K562 (cell line): ENCODE measurements at regions not wholly inside any gene's neighbourhood (a gene's known extent, or its start where the extent isn't known, plus 50 kb on each side); places are given as distances from the start of the nearest gene placed in this dataset.

Experiments used
- ATAC-seq: fragments of 200-7000 bp; cut with Tn5 transposase; 3 replicates; pipeline ENCODE4 v1.9.1; 2020; ENCODE audit warnings: moderate library complexity
- BruUV-seq: library from RNA; stranded (reverse); fragments of 400-500 nt; replicated peaks from 2 replicates; lab custom pipeline; 2021; lab: Mats Ljungman, UMichigan
- CTCF ChIA-PET: fragments of 300-600 bp; formaldehyde crosslinking; extraction: SDS; loops from one replicate; lab custom pipeline; 2021; ENCODE audit warnings: low intra/inter-chr PET ratio; lab: Yijun Ruan, JAX
- POLR2A ChIA-PET: fragments of 300-600, 350-650 bp; sonication (Branson Sonifier 250); formaldehyde crosslinking; extraction: SDS; loops from one replicate; lab custom pipeline; 2021; ENCODE audit warnings: antibody characterized with exemption, inconsistent platforms; lab: Yijun Ruan, JAX
- DNase-seq, 4 experiments: peaks; one replicate each; pipeline versions ENCODE4 v3.0.0 to v3.0.0-alpha.2; 2011 to 2018; ENCODE audit warnings: low spot score in 3 of 4, mixed read lengths in 3 of 4; ENCODE audit errors: extremely low read depth in 1 of 4
- FAIRE-seq: peaks from 2 replicates; lab custom pipeline; 2011; peaks lifted over from hg19 to GRCh38; lab: Jason Lieb, UNC
- H2AFZ ChIP-seq: 2 replicates; pipeline ENCODE4 v1.6.0; 2011; ENCODE audit warnings: low read depth, low read length, control low read depth, inconsistent platforms
- H3K27ac ChIP-seq: fragments of 200-600 bp; 3 replicates; pipeline ENCODE4 v1.8.0; 2011; ENCODE audit warnings: low read depth, mild to moderate bottlenecking, control low read depth, inconsistent platforms, low read length, moderate library complexity, mixed read lengths; ENCODE audit errors: extremely low read depth
- H3K27me3 ChIP-seq, 2 experiments: fragments of 300-600 bp in 1 of 2; 2 replicates in 1 of 2; 3 replicates in 1 of 2; pipeline versions ENCODE4 v1.6.0 to v1.8.0; 2011; ENCODE audit warnings: inconsistent platforms in 2 of 2, low read length in 2 of 2, mild to moderate bottlenecking in 1 of 2, mixed read lengths in 1 of 2, moderate library complexity in 1 of 2; ENCODE audit not compliant: control insufficient read depth in 2 of 2, insufficient read depth in 2 of 2
- H3K36me3 ChIP-seq: fragments of 300-600 bp; 3 replicates; pipeline ENCODE4 v1.8.0; 2011; ENCODE audit warnings: mild to moderate bottlenecking, low read length, inconsistent platforms; ENCODE audit not compliant: control insufficient read depth, insufficient read depth
- H3K4me1 ChIP-seq, 2 experiments: fragments of 200-600 bp in 1 of 2; replicated peaks in 1 of 2; 2 replicates in 1 of 2; 3 replicates in 1 of 2; pipeline versions ENCODE4 v1.5.1 to v1.8.0; 2011; ENCODE audit warnings: inconsistent platforms in 2 of 2, low read length in 2 of 2, mild to moderate bottlenecking in 1 of 2, mixed read lengths in 1 of 2, moderate library complexity in 1 of 2; ENCODE audit not compliant: control insufficient read depth in 2 of 2, insufficient read depth in 2 of 2
- H3K4me2 ChIP-seq: 2 replicates; pipeline ENCODE4 v1.6.1; 2011; ENCODE audit warnings: low read length, control low read depth, inconsistent platforms, mixed read lengths; ENCODE audit not compliant: insufficient read depth
- H3K4me3 ChIP-seq: fragments of 200-600 bp; sonication (generic), shearing (Covaris generic); 2 replicates; pipeline ENCODE4 v1.5.1; 2016; ENCODE audit warnings: control low read depth, inconsistent platforms
- H3K79me2 ChIP-seq: fragments of 200-600 bp; 3 replicates; pipeline ENCODE4 v1.8.0; 2011; ENCODE audit warnings: low read length, inconsistent platforms; ENCODE audit not compliant: control insufficient read depth, insufficient read depth
- H3K9ac ChIP-seq, 2 experiments: 2 replicates each; pipeline versions ENCODE4 v1.6.0 to v1.6.1; 2011; ENCODE audit warnings: low read depth in 2 of 2, low read length in 2 of 2, control low read depth in 1 of 2, inconsistent platforms in 1 of 2, mild to moderate bottlenecking in 1 of 2, mixed read lengths in 1 of 2; ENCODE audit not compliant: insufficient read depth in 1 of 2
- H3K9me1 ChIP-seq: one replicate; pipeline ENCODE4 v1.6.0; 2011; ENCODE audit warnings: inconsistent platforms, mild to moderate bottlenecking, low read length, moderate library complexity; ENCODE audit not compliant: control insufficient read depth, insufficient read depth
- H3K9me3 ChIP-seq: replicated peaks from 2 replicates; pipeline ENCODE4 v1.5.1; 2011; ENCODE audit warnings: low read depth, low read length, inconsistent platforms; ENCODE audit not compliant: control insufficient read depth, insufficient read depth
- H4K20me1 ChIP-seq: replicated peaks from 2 replicates; pipeline ENCODE4 v1.6.1; 2011; ENCODE audit warnings: low read length, inconsistent platforms, mixed read lengths; ENCODE audit not compliant: control insufficient read depth, insufficient read depth
- CBFA2T3 ChIP-seq: fragments of 450-650 bp; IDR thresholded peaks from 2 replicates; pipeline ENCODE4 v1.6.1; 2017
- CBX1 ChIP-seq: sonication (generic); IDR thresholded peaks from 2 replicates; pipeline ENCODE4 v1.6.1; 2016; ENCODE audit warnings: antibody characterized with exemption, low read depth, mild to moderate bottlenecking
- KAT8 ChIP-seq: fragments of 450-650 bp; IDR thresholded peaks from 2 replicates; pipeline ENCODE4 v1.6.1; 2016; ENCODE audit warnings: low read depth, mild to moderate bottlenecking
- LEF1 ChIP-seq: fragments of 450-650 bp; IDR thresholded peaks from 2 replicates; pipeline ENCODE4 v1.6.1; 2016; ENCODE audit warnings: mild to moderate bottlenecking
- NR2C2 ChIP-seq, 2 experiments: fragments of 200-800 bp in 1 of 2; sonication (Bioruptor generic) in 1 of 2; sonication (generic) in 1 of 2; formaldehyde crosslinking in 1 of 2; IDR thresholded peaks; 2 replicates each; pipeline versions ENCODE4 v1.6.1 to v1.8.0; 2016 to 2022; ENCODE audit warnings: mild to moderate bottlenecking in 1 of 2, missing compliant biosample characterization in 1 of 2, missing genetic modification characterization in 1 of 2, missing genetic modification reagents in 1 of 2
- SREBF2 ChIP-seq: sonication (generic); formaldehyde crosslinking; IDR thresholded peaks from 2 replicates; pipeline ENCODE4 v1.4.0; 2020; ENCODE audit warnings: mild to moderate bottlenecking, missing genetic modification reagents
- UBTF ChIP-seq, 2 experiments: IDR thresholded peaks; 2 replicates each; pipeline ENCODE4 v1.6.1; 2012; ENCODE audit warnings: improper control_type of control experiment in 2 of 2, low read depth in 2 of 2, low read length in 2 of 2, borderline replicate concordance in 1 of 2
- ZBTB7A ChIP-seq: IDR thresholded peaks from 2 replicates; pipeline ENCODE4 v1.6.1; 2011; ENCODE audit warnings: low read depth, mild to moderate bottlenecking, low read length, moderate library complexity, borderline replicate concordance; ENCODE audit not compliant: control insufficient read depth
- ZNF253 ChIP-seq: fragments of 250-450 bp; sonication (Bioruptor Pico); conservative IDR thresholded peaks from 2 replicates; pipeline ENCODE4 v1.6.1; 2021; ENCODE audit warnings: mild to moderate bottlenecking
- ZNF561 ChIP-seq: fragments of 450-650 bp; formaldehyde crosslinking; conservative IDR thresholded peaks from 2 replicates; pipeline ENCODE4 v1.4.0; 2020; ENCODE audit warnings: mild to moderate bottlenecking, moderate library complexity
- in situ Hi-C: fragments of 300-500 bp; cut with MboI; formaldehyde crosslinking; loops from 4 replicates; pipeline ENCODE4 v1.15.0; 2018; ENCODE audit warnings: inconsistent platforms, mixed read lengths
- intact Hi-C: fragments of 100-400 bp; cut with micrococcal nuclease; formaldehyde crosslinking; loops from 2 replicates; pipeline ENCODE4 v1.14.2; 2022
- TF ChIP-seq, protein P1 (sequence below): fragments of 250-450 bp; sonication (Bioruptor Pico); IDR thresholded peaks from 2 replicates; pipeline ENCODE4 v1.5.1; 2021; ENCODE audit warnings: mild to moderate bottlenecking
- TF ChIP-seq, protein P2 (sequence below): fragments of 450-650 bp; IDR thresholded peaks from 2 replicates; pipeline ENCODE4 v1.6.1; 2016; ENCODE audit warnings: low read depth

DNA sequence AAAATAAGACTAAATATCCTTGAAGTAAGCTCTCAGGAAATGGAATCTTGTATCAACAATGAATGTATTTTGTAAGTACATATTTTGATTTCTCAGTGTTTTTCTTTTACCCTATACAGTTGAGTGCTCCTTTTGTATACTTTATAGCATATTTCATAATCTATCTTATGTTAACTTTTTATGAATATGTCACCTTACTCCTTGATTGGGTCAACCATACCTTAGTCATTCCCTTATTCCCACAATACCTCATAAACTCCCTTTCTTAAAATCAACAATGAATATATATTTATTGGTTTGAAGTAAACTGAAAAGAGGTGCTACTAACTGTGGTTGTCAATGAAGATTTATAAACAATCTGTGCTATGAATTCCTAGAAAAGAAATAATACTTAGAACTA is 686.2 kb downstream of the METTL15 start:
- ChIA-PET POLR2A (no interaction called here), CTCF (no interaction called here)
- Histone ChIP-seq H3K9ac (no peak overlapping the region), H3K9me1 (no peaks in the 10 kb centered on the region), H3K27ac (no peak overlapping the region), H3K79me2 (no peaks in the 10 kb centered on the region), H2AFZ (no peak overlapping the region), H3K4me3 (no peak overlapping the region), H3K4me2 (no peak overlapping the region), H3K4me1 (no peaks in the 10 kb centered on the region), H3K36me3 (no peaks in the 10 kb centered on the region), H3K9me3 (no peaks in the 10 kb centered on the region), H4K20me1 (no peaks in the 10 kb centered on the region), H3K27me3 (no peaks in the 10 kb centered on the region)
- no peak for DNase-seq
- in situ Hi-C loops (no loop called here), intact Hi-C loops (no loop called here)
- ATAC-seq, result no peak
- no peak for FAIRE-seq
- BruUV-seq, result no TSS peak
- TF ChIP-seq KAT8 (no peak), ZNF561 (no peak), CBFA2T3 (no peak), UBTF (IDR thresholded peaks at IDR 0.05; ENCODE audit: borderline replicate concordance in 1 of 2, low read depth in 2 of 2, low read length in 2 of 2) (no peak), LEF1 (no peak), ZBTB7A (no peak), ZNF253 (CRISPR knock-in tag) (no peak), SREBF2 (no peak), CBX1 (no peak), NR2C2 (CRISPR knock-in tag; IDR thresholded peaks at IDR 0.05) (no peak), NR2C2 (tag; IDR thresholded peaks at IDR 0.05) (no peak)
- TF ChIP-seq, protein P1, sequence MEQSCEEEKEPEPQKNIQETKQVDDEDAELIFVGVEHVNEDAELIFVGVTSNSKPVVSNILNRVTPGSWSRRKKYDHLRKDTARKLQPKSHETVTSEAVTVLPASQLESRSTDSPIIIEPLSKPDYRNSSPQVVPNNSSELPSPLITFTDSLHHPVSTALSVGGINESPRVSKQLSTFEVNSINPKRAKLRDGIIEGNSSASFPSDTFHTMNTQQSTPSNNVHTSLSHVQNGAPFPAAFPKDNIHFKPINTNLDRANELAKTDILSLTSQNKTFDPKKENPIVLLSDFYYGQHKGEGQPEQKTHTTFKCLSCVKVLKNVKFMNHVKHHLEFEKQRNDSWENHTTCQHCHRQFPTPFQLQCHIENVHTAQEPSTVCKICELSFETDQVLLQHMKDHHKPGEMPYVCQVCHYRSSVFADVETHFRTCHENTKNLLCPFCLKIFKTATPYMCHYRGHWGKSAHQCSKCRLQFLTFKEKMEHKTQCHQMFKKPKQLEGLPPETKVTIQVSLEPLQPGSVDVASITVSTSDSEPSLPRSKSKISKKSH (CRISPR knock-in tag), result no peak
- TF ChIP-seq, protein P2, sequence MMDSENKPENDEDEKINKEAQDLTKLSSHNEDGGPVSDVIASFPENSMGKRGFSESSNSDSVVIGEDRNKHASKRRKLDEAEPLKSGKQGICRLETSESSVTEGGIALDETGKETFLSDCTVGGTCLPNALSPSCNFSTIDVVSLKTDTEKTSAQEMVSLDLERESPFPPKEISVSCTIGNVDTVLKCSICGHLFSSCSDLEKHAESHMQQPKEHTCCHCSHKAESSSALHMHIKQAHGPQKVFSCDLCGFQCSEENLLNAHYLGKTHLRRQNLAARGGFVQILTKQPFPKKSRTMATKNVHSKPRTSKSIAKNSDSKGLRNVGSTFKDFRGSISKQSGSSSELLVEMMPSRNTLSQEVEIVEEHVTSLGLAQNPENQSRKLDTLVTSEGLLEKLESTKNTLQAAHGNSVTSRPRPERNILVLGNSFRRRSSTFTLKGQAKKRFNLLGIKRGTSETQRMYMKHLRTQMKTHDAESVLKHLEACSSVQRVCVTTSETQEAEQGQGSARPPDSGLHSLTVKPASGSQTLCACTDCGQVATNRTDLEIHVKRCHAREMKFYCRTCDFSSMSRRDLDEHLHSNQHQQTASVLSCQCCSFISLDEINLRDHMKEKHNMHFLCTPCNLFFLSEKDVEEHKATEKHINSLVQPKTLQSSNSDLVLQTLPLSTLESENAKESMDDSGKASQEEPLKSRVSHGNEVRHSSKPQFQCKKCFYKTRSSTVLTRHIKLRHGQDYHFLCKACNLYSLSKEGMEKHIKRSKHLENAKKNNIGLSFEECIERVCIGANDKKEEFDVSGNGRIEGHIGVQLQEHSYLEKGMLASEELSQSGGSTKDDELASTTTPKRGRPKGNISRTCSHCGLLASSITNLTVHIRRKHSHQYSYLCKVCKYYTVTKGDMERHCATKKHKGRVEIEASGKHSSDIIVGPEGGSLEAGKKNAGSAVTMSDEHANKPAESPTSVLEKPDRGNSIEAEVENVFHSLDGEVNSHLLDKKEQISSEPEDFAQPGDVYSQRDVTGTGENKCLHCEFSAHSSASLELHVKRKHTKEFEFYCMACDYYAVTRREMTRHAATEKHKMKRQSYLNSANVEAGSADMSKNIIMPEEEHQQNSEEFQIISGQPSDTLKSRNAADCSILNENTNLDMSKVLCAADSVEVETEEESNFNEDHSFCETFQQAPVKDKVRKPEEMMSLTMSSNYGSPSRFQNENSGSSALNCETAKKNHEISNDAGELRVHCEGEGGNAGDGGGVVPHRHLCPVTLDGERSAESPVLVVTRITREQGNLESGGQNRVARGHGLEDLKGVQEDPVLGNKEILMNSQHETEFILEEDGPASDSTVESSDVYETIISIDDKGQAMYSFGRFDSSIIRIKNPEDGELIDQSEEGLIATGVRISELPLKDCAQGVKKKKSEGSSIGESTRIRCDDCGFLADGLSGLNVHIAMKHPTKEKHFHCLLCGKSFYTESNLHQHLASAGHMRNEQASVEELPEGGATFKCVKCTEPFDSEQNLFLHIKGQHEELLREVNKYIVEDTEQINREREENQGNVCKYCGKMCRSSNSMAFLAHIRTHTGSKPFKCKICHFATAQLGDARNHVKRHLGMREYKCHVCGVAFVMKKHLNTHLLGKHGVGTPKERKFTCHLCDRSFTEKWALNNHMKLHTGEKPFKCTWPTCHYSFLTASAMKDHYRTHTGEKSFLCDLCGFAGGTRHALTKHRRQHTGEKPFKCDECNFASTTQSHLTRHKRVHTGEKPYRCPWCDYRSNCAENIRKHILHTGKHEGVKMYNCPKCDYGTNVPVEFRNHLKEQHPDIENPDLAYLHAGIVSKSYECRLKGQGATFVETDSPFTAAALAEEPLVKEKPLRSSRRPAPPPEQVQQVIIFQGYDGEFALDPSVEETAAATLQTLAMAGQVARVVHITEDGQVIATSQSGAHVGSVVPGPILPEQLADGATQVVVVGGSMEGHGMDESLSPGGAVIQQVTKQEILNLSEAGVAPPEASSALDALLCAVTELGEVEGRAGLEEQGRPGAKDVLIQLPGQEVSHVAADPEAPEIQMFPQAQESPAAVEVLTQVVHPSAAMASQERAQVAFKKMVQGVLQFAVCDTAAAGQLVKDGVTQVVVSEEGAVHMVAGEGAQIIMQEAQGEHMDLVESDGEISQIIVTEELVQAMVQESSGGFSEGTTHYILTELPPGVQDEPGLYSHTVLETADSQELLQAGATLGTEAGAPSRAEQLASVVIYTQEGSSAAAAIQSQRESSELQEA, result no peak
